ENCODE measurements at regions not wholly inside any gene's neighbourhood (a gene's known extent, or its start where the extent isn't known, plus 50 kb on each side); places are given as distances from the start of the nearest gene placed in this dataset.

DNA sequence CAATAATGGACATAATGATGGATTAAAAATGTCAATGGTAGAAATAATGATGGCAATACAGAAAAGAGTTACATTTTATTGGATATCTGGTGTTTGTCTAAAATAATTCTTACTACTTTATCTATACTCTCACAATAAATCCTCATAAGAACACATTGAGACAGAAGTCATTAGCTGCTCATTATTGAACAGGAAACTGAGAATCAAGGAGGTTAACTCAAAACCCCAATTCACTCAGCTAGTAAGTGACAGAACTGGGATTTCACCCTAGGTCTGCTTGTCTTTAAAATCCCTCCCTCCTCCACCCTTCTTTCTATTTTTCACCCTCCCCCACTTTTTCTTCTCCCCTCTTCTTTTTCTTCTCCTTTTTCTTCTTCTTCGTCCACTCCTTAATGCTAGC is 285.8 kb upstream of the TNC start:
- no peak for TF ChIP-seq RAD21 (conservative IDR thresholded peaks at IDR 0.05 in 1 of 2, IDR thresholded peaks at IDR 0.05 in 1 of 2)
- TF ChIP-seq CEBPB (IDR thresholded peaks at IDR 0.05): no peak
- no peak for TF ChIP-seq RFX5 (IDR thresholded peaks at IDR 0.05)
- TF ChIP-seq RCOR1 (IDR thresholded peaks at IDR 0.05; ENCODE audit: low read depth, low read length): no peak
- TF ChIP-seq FOSB (CRISPR knock-in tag; IDR thresholded peaks at IDR 0.05): no peak
- TF ChIP-seq KDM5A (IDR thresholded peaks at IDR 0.05): no peak
- TF ChIP-seq FOSL2 (IDR thresholded peaks at IDR 0.05): no peak
- TF ChIP-seq FOSL2 (CRISPR knock-in tag; IDR thresholded peaks at IDR 0.05): no peak
- TF ChIP-seq, protein P1, sequence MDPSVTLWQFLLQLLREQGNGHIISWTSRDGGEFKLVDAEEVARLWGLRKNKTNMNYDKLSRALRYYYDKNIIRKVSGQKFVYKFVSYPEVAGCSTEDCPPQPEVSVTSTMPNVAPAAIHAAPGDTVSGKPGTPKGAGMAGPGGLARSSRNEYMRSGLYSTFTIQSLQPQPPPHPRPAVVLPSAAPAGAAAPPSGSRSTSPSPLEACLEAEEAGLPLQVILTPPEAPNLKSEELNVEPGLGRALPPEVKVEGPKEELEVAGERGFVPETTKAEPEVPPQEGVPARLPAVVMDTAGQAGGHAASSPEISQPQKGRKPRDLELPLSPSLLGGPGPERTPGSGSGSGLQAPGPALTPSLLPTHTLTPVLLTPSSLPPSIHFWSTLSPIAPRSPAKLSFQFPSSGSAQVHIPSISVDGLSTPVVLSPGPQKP (IDR thresholded peaks at IDR 0.05; ENCODE audit: low read depth, low read length): no peak
- no peak for TF ChIP-seq EP300 (IDR thresholded peaks at IDR 0.05)
- no peak for TF ChIP-seq JUN (IDR thresholded peaks at IDR 0.05)
- no peak for TF ChIP-seq PHF8 (IDR thresholded peaks at IDR 0.05; ENCODE audit: borderline replicate concordance, low read depth)
- no peak for TF ChIP-seq TFCP2L1 (CRISPR knock-in tag; IDR thresholded peaks at IDR 0.05)
- TF ChIP-seq ZFP36 (IDR thresholded peaks at IDR 0.05; ENCODE audit: borderline replicate concordance, partially characterized antibody): no peak
- TF ChIP-seq NPAS2 (CRISPR knock-in tag; IDR thresholded peaks at IDR 0.05; ENCODE audit: borderline replicate concordance): no peak
- TF ChIP-seq CBX8 (IDR thresholded peaks at IDR 0.05): no peak
- TF ChIP-seq BHLHE40 (IDR thresholded peaks at IDR 0.05; ENCODE audit: low read depth, low read length): no peak
- TF ChIP-seq, protein P2, sequence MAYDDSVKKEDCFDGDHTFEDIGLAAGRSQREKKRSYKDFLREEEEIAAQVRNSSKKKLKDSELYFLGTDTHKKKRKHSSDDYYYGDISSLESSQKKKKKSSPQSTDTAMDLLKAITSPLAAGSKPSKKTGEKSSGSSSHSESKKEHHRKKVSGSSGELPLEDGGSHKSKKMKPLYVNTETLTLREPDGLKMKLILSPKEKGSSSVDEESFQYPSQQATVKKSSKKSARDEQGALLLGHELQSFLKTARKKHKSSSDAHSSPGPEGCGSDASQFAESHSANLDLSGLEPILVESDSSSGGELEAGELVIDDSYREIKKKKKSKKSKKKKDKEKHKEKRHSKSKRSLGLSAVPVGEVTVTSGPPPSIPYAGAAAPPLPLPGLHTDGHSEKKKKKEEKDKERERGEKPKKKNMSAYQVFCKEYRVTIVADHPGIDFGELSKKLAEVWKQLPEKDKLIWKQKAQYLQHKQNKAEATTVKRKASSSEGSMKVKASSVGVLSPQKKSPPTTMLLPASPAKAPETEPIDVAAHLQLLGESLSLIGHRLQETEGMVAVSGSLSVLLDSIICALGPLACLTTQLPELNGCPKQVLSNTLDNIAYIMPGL (CRISPR knock-in tag; IDR thresholded peaks at IDR 0.05; ENCODE audit: borderline replicate concordance): no peak
- no peak for TF ChIP-seq NR3C1 (IDR thresholded peaks at IDR 0.05)
- TF ChIP-seq SMC3 (IDR thresholded peaks at IDR 0.05): no peak
- ChIA-PET CTCF (no interaction called here), POLR2A (no interaction called here)
- Histone ChIP-seq H3K4me1 (no peaks in the 10 kb centered on the region), H3K4me3 (no peak overlapping the region), H3K4me2 (no peak overlapping the region), H3K27ac (no peak overlapping the region), H3K9me3 (no peaks in the 10 kb centered on the region)
- no peak for FAIRE-seq
- ATAC-seq: no peak
- DNase-seq (ENCODE audit: low read depth in 1 of 2, low spot score in 1 of 2): no peak
- WGBS (ENCODE audit: missing lambda C conversion rate): 65% methylated on average over 1 of the region's 1 CpG

DNA sequence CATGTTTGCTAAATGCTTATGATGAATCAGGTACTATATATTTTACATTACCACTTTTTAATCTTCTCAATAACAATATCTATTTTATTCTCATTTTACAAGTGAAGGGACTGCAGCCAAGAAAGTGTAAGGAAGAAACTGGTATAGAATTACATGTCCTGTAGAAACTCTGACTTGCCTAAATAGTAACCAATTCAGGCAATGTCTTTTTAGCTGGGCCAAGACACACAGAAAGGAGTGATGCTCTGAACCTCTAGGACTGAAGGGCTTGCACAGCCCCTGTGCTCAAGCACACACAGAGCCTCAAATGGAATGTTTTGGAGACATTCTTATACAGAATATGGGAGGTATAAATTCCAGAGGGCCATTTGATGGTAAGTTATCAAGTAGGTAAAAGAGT is 286.4 kb upstream of the TNC start:
- no peak for FAIRE-seq
- POLR2A ChIA-PET: no interaction called here
- CTCF ChIA-PET: no interaction called here

DNA sequence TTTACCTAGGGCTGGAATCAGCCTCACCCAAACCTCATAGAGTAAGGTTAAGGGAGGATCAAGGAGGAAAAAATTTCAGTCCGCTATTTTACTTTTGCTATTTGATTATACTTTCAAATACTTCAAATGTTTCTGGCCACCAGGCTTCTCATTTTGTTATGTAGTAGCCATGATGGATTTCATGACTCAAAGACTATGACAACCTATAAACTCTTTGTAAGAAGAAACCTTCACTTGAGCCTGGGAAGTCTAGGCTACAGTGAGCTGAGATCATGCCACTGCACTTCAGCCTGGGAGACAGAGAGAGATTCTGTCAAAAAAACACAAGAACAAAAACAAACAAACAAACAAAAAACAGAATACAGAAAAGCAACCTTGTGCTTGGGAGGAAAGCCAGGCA is 293.6 kb upstream of the TNC start:
- H3K27ac ChIP-seq: no peak overlapping the region
- no peaks in the 10 kb centered on the region for H3K9me3 ChIP-seq
- POLR2A ChIA-PET: no interaction called here
- CTCF ChIA-PET: interaction anchor here (0.6 to 0.8 kb wide), 2 partner anchors 42 to 142 kb away, joined by 3 read pairs; no protein-coding TSS in a partner anchor
- H3K4me1 ChIP-seq: no peaks in the 10 kb centered on the region
- no peak overlapping the region for H3K4me2 ChIP-seq
- WGBS (ENCODE audit: missing lambda C conversion rate): 98% methylated on average over 1 of the region's 1 CpG
- DNase-seq (ENCODE audit: low read depth in 1 of 2, low spot score in 1 of 2) (no peak), ATAC-seq (no peak), FAIRE-seq (no peak)
- no peak overlapping the region for H3K4me3 ChIP-seq
- no peak for TF ChIP-seq NR3C1 (IDR thresholded peaks at IDR 0.05)
- TF ChIP-seq ZFP36 (IDR thresholded peaks at IDR 0.05; ENCODE audit: borderline replicate concordance, partially characterized antibody): no peak
- no peak for TF ChIP-seq RNF2 (IDR thresholded peaks at IDR 0.05; ENCODE audit: borderline replicate concordance, low read depth)
- no peak for TF ChIP-seq SREBF2 (IDR thresholded peaks at IDR 0.05)
- TF ChIP-seq ZNF302 (CRISPR knock-in tag; IDR thresholded peaks at IDR 0.05): no peak
- no peak for TF ChIP-seq MAFK (IDR thresholded peaks at IDR 0.05; ENCODE audit: partially characterized antibody)
- TF ChIP-seq JUNB (IDR thresholded peaks at IDR 0.05): no peak
- TF ChIP-seq POLR2AphosphoS2 (conservative IDR thresholded peaks at IDR 0.05; ENCODE audit: low read length): no peak
- TF ChIP-seq, protein P3, sequence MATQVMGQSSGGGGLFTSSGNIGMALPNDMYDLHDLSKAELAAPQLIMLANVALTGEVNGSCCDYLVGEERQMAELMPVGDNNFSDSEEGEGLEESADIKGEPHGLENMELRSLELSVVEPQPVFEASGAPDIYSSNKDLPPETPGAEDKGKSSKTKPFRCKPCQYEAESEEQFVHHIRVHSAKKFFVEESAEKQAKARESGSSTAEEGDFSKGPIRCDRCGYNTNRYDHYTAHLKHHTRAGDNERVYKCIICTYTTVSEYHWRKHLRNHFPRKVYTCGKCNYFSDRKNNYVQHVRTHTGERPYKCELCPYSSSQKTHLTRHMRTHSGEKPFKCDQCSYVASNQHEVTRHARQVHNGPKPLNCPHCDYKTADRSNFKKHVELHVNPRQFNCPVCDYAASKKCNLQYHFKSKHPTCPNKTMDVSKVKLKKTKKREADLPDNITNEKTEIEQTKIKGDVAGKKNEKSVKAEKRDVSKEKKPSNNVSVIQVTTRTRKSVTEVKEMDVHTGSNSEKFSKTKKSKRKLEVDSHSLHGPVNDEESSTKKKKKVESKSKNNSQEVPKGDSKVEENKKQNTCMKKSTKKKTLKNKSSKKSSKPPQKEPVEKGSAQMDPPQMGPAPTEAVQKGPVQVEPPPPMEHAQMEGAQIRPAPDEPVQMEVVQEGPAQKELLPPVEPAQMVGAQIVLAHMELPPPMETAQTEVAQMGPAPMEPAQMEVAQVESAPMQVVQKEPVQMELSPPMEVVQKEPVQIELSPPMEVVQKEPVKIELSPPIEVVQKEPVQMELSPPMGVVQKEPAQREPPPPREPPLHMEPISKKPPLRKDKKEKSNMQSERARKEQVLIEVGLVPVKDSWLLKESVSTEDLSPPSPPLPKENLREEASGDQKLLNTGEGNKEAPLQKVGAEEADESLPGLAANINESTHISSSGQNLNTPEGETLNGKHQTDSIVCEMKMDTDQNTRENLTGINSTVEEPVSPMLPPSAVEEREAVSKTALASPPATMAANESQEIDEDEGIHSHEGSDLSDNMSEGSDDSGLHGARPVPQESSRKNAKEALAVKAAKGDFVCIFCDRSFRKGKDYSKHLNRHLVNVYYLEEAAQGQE (IDR thresholded peaks at IDR 0.05): no peak
- no peak for TF ChIP-seq HEYL (CRISPR knock-in tag; IDR thresholded peaks at IDR 0.05)
- TF ChIP-seq, protein P4, sequence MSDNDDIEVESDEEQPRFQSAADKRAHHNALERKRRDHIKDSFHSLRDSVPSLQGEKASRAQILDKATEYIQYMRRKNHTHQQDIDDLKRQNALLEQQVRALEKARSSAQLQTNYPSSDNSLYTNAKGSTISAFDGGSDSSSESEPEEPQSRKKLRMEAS (IDR thresholded peaks at IDR 0.05): no peak
- no peak for TF ChIP-seq CBX8 (IDR thresholded peaks at IDR 0.05)

More for the DNA sequence above, 286.4 kb upstream of the TNC start:
- DNase-seq (ENCODE audit: low read depth in 1 of 2, low spot score in 1 of 2): no peak
- ATAC-seq: no peak
- Histone ChIP-seq H3K4me2 (no peak overlapping the region), H3K27ac (no peak overlapping the region), H3K4me1 (no peaks in the 10 kb centered on the region), H3K4me3 (no peak overlapping the region), H3K9me3 (no peaks in the 10 kb centered on the region)
- TF ChIP-seq ESRRA (IDR thresholded peaks at IDR 0.05; ENCODE audit: borderline replicate concordance, low read length) (no peak), CBX2 (IDR thresholded peaks at IDR 0.05; ENCODE audit: borderline replicate concordance, low read depth) (no peak)
- TF ChIP-seq, protein P5, sequence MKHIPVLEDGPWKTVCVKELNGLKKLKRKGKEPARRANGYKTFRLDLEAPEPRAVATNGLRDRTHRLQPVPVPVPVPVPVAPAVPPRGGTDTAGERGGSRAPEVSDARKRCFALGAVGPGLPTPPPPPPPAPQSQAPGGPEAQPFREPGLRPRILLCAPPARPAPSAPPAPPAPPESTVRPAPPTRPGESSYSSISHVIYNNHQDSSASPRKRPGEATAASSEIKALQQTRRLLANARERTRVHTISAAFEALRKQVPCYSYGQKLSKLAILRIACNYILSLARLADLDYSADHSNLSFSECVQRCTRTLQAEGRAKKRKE (CRISPR knock-in tag; IDR thresholded peaks at IDR 0.05; ENCODE audit: low read depth): no peak
